ENCODE measurements at regions not wholly inside any gene's neighbourhood (a gene's known extent, or its start where the extent isn't known, plus 50 kb on each side); places are given as distances from the start of the nearest gene placed in this dataset.

GRCh38 chr5:102130386-102130785 is 165.7 kb downstream of the SLCO4C1 start:
- TF ChIP-seq CTCF (conservative IDR thresholded peaks at IDR 0.05; ENCODE audit: low read depth, low read length) (no peak), EZH2 (IDR thresholded peaks at IDR 0.05; ENCODE audit: borderline replicate concordance, low read depth, low read length, poor library complexity, severe bottlenecking) (no peak)

All from A673 (cell line).